Activated CD4-positive, CD25-positive, alpha-beta regulatory T cell treated with anti-CD3 and anti-CD28 coated beads, Interleukin-2, amount 50 U/mL, for 72 hours (primary cell): ENCODE measurements at regions not wholly inside any gene's neighbourhood (a gene's known extent, or its start where the extent isn't known, plus 50 kb on each side); places are given as distances from the start of the nearest gene placed in this dataset.
A peak's percentile ranks its signal among the peaks of the same experiment; 100 is the strongest.
"Not testable (repeated sequence)": the region's sequence is repeated elsewhere in the genome, so short reads cannot be mapped to it uniquely, and the experiment has no call there.

Experiments used
- DNase-seq: peaks from one replicate; pipeline ENCODE4 v3.0.0; 2021

- DNase-seq: not testable (repeated sequence)
Measured at GRCh38 chr12:9448648-9449047, 159.1 kb downstream of the KLRB1 start.

- peak; percentile 88 for DNase-seq
Measured at GRCh38 chr12:9447791-9448614, 159.7 kb downstream of the KLRB1 start.

GRCh38 chr12:9446883-9447761 is 160.6 kb downstream of the KLRB1 start:
- not testable (repeated sequence) for DNase-seq

GRCh38 chr12:9440428-9440827 is 167.3 kb downstream of the KLRB1 start:
- not testable (repeated sequence) for DNase-seq

- DNase-seq: not testable (repeated sequence)
Measured at GRCh38 chr12:9435682-9436081, 172.0 kb downstream of the KLRB1 start.

DNA sequence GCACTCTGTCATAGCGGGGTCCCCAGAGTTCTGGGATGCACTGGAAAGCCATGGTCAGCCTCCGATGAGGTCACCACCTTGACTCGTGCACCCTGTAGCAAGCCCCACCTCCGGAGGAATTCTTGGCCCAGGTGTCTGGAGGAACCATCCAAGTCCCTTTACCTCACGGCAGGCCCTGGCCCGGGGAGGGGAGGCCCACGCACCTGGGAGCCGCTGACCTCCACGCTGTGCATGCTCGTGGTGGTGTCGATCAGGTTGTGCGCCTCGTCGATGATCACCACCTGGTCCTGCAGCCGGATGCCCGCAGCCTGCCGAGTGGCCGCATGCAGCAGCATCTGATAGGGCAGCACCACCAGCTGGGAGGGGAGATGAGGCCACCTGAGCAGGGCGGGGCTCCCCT is 177.3 kb downstream of the KLRB1 start:
- not testable (repeated sequence) for DNase-seq

- DNase-seq: not testable (repeated sequence)
Measured at GRCh38 chr12:9428856-9429255, 178.9 kb downstream of the KLRB1 start.

GRCh38 chr12:9425429-9425828 is 182.3 kb downstream of the KLRB1 start:
- DNase-seq: not testable (repeated sequence)

DNA sequence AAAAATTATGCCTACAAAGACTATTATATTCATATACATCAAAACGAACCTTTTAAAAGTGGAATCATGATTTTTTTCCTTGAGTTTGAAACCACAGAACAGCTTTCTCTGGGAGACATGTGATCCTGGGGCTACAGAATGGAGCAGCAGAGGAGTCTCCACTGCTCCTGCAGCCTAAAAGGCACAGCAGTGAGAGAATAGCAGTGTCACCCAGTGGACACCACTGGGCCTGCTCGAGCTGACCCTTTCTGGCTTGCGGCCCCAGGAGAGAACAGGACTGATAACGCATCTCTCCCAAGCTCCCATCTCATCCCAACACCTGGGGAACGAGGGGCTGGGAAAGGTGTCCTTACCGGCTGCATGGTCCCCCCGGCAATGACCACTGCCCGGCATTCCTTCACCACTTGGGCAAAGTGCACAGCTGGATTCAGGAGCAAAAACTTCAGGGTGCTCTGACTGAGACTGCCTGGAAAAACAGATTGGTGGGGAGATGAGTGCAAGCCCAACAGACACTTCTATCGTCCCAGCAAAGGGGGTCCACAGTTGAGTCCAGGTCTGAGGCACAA is 183.5 kb downstream of the KLRB1 start:
- not testable (repeated sequence) for DNase-seq

- DNase-seq: not testable (repeated sequence)
Measured at GRCh38 chr12:9422689-9423088, 185.0 kb downstream of the KLRB1 start.

DNA sequence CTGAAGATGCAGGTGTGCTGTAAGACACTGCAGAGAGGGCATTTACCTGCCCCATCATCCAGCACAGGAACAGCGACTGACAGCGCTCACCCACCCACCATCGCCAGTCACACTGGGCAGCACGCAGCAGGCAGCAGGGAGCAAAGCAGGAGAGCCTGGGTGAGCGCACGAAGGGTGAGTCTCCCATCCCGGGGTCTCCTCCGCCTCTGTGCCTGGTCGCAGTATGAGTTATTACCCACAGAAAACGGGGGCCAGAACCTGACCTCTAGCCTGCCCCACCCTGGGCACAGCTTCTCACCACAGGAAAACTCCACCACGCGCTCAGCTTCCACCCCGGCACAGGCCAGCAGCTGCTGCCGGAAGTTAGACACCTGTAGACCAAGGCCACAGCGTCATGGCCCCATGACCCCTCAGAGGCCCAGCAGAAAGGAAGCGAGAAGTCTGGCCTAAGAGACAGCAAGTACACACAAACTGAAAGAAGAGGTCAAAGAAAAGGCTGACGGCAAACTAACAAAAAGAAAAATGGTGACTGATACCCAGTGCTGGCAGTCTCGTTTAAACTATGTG is 186.1 kb downstream of the KLRB1 start:
- DNase-seq: not testable (repeated sequence)

GRCh38 chr12:9420817-9421519 is 186.7 kb downstream of the KLRB1 start:
- not testable (repeated sequence) for DNase-seq

GRCh38 chr12:9418669-9419041 is 189.1 kb downstream of the KLRB1 start:
- DNase-seq: not testable (repeated sequence)

- DNase-seq: not testable (repeated sequence)
Measured at GRCh38 chr12:9417947-9418668, 189.6 kb downstream of the KLRB1 start.

GRCh38 chr12:9417341-9417740 is 190.4 kb downstream of the KLRB1 start:
- not testable (repeated sequence) for DNase-seq

DNA sequence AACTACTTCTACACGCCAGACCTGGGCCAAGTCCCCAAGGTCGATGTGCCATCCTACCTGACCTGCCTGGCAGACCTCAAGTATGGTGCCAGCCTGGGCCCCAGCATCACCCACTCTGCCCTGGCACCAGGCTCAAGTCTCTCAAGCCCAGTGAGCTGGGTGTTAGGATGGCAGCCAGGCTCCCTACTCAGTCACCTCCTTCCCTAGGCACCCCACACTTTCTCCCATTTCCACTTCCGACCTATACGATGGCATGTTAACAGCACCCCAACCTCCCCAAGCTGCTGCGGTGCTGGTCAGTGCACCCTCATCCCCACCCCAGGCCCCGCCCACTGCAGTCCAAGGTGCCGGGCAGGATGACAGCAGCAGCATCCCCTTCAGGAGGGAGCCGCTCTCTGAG is 191.4 kb downstream of the KLRB1 start:
- DNase-seq: not testable (repeated sequence)

DNA sequence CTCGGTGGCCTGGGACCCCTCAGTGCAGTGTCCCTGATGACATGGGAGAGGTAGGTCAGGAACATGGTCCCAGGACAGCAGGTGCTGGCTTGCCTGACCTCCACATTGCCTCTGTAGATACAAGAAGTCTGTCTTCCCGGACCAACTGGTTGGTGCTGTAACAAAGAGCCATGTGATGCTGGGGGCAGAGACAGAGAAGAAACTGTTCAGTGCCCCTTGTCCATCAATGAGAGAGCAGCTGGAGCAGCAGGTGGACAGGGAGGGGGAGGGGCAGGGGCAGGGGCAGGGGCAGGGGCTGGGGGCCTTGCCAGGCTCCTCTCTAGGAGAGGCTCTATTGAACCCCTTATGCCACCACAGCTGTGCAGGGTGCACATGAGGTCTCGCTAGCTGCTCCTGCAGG is 191.8 kb downstream of the KLRB1 start:
- not testable (repeated sequence) for DNase-seq

DNA sequence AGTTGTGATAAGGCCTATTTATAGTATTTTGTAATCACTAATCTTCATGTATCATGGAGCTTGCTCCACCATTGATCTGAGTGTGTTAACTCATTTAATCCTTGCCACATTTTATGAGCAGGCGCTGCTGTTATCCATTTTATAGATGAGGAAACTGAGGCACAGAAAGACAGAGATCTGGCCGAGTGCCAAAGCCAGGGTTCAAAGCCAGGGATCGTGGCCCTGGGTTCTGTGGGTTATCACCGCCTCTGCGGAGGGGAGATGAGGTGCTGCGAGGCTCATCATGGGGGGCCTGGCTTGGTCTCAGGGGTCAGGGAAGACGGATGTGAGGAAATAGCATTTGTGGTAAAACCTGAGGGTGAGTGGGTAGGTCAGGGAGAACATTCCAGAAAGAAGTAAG is 193.9 kb downstream of the KLRB1 start:
- not testable (repeated sequence) for DNase-seq

- DNase-seq: not testable (repeated sequence)
Measured at GRCh38 chr12:9412459-9412858, 195.3 kb downstream of the KLRB1 start.

DNA sequence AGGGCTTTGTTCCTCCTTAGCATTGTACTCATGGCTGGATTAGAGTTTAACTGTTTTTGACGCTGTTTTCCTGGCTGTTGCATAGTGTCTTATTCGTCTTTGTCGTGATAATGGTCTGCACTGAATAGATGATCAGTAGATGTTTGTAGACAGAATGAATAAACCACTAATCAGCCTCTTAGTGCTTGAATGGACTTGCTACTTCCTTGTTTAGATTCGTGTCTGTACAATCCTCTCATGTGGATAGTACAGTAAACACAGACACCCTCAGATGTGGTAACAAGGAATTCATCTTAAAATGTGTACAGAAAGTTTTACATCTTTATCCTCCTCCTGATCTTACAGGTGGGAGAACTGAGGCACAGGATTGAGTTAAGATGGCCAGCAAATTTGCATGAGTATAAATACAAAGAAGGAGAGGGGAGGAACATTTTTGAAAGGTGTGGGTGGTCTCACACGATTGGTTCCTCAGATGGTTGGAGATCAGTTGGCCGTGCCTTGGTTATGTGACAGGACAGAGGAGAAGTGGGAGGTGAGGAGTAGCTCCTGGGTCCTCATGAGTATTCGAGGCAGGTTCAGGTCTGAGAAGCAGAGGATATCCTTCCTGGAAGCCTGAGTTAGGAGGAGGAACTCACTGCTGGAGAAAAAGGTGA is 196.0 kb downstream of the KLRB1 start:
- DNase-seq: not testable (repeated sequence)

GRCh38 chr12:9407425-9407748 is 199.2 kb upstream of the PZP start:
- DNase-seq: not testable (repeated sequence)
